PC-9 (cell line): ENCODE measurements at regions not wholly inside any gene's neighbourhood (a gene's known extent, or its start where the extent isn't known, plus 50 kb on each side); places are given as distances from the start of the nearest gene placed in this dataset.

Experiments used
- EZH2 ChIP-seq: fragments of 200-600 bp; sonication (generic); IDR thresholded peaks from 2 replicates; pipeline ENCODE4 v1.8.0; 2017; ENCODE audit warnings: antibody characterized with exemption, low read depth
- TF ChIP-seq, protein P1 (sequence below): fragments of 200-600 bp; sonication (generic); conservative IDR thresholded peaks from 2 replicates; pipeline ENCODE4 v1.6.1; 2017; ENCODE audit warnings: mixed run types, antibody characterized with exemption, mild to moderate bottlenecking, moderate library complexity

DNA sequence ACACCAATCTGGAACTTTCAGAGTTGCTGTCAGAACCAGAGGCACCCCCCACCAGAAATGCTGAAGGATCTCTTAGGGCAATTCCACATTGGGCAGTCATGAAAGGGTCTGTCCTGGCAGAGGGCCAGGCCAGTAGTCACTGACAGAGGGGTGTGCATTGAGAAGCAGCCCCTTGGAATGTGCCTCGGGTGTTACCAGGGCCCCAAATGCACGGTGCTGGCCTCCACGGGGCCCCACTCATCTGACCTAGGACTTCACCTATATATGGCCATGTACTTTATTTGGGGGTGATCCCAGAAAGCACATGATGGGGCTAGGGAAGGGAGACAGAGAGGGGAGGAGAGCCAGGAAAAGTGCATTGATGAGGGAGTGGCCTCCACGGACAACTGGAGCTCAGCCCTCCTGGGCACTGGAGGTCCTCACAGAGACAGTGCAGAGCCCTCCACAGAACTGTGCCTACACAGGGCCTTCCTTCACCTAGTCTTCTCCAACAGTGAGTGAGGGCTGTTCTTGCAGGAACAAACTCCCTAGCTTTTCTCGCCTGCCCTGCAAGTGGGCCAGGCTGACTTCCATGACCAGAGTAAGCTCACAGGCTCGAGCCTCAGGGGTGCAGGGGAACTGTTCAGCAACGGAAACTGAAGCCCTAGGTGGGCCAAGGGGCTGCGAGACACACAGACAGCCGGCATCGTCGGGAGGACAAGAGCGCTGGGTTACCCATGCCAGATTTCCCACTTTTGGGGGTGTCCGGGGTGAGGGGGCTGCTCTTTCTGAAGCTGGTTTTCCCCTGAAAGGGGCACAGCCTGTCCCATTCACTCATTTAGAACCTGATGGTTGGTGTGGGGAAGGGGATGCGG is 136.2 kb downstream of the HMX1 start:
- TF ChIP-seq EZH2 = no peak
- TF ChIP-seq, protein P1, sequence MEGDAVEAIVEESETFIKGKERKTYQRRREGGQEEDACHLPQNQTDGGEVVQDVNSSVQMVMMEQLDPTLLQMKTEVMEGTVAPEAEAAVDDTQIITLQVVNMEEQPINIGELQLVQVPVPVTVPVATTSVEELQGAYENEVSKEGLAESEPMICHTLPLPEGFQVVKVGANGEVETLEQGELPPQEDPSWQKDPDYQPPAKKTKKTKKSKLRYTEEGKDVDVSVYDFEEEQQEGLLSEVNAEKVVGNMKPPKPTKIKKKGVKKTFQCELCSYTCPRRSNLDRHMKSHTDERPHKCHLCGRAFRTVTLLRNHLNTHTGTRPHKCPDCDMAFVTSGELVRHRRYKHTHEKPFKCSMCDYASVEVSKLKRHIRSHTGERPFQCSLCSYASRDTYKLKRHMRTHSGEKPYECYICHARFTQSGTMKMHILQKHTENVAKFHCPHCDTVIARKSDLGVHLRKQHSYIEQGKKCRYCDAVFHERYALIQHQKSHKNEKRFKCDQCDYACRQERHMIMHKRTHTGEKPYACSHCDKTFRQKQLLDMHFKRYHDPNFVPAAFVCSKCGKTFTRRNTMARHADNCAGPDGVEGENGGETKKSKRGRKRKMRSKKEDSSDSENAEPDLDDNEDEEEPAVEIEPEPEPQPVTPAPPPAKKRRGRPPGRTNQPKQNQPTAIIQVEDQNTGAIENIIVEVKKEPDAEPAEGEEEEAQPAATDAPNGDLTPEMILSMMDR = no peak
